Right lobe of liver (tissue), 6 donors: ENCODE measurements at regions not wholly inside any gene's neighbourhood (a gene's known extent, or its start where the extent isn't known, plus 50 kb on each side); places are given as distances from the start of the nearest gene placed in this dataset.

Source experiments
- ATAC-seq, 4 donors: fragments of 200-7000 bp; cut with Tn5 transposase; one replicate each; pipeline ENCODE4 v1.9.1; 2020; ENCODE audit warnings: mild to moderate bottlenecking in 4 of 4, moderate library complexity in 4 of 4
- DNase-seq, 3 donors: peaks; one replicate each; pipeline ENCODE4 v3.0.0-alpha.2; 2020
- H3K27ac ChIP-seq, 3 donors: fragments of 200-600 bp; one replicate each; pipeline ENCODE4 v1.8.0; 2022
- H3K27me3 ChIP-seq, 2 donors: fragments of 200-600 bp; one replicate each; pipeline ENCODE4 v1.8.0; 2022
- H3K36me3 ChIP-seq, 4 donors: fragments of 200-600 bp; sonication (generic) in 1 of 4; one replicate each; pipeline versions ENCODE4 v1.5.1 to v1.8.0; 2017 to 2022; ENCODE audit warnings: control low read depth in 1 of 4
- H3K4me1 ChIP-seq, 4 donors: fragments of 200-600 bp; sonication (generic) in 1 of 4; one replicate each; pipeline versions ENCODE4 v1.5.1 to v1.8.0; 2017 to 2022; ENCODE audit warnings: control low read depth in 1 of 4
- H3K4me3 ChIP-seq, 3 donors: fragments of 200-600 bp; one replicate each; pipeline ENCODE4 v1.8.0; 2022
- H3K9me3 ChIP-seq, 4 donors: fragments of 200-600 bp; sonication (generic) in 1 of 4; one replicate each; pipeline versions ENCODE4 v1.5.1 to v1.8.0; 2017 to 2022; ENCODE audit warnings: control low read depth in 1 of 4
- CTCF ChIP-seq, 4 donors: fragments of 200-600 bp in 3 of 4; fragments of 450-650 bp in 1 of 4; IDR thresholded peaks; one replicate each; pipeline versions ENCODE4 v1.5.1 to v1.8.0; 2016 to 2022; ENCODE audit warnings: antibody characterized with exemption in 4 of 4, mild to moderate bottlenecking in 2 of 4
- POLR2A ChIP-seq: fragments of 450-650 bp; IDR thresholded peaks from one replicate; pipeline ENCODE4 v1.6.1; 2017; ENCODE audit warnings: antibody characterized with exemption, mild to moderate bottlenecking
- WGBS: methylation state at CpG from one replicate; pipeline ENCODE4 v1.1.6; 2018; ENCODE audit warnings: low coverage, low lambda C conversion rate; ENCODE audit not compliant: insufficient coverage; ENCODE audit errors: missing lambda C conversion rate; 5-methylcytosine and 5-hydroxymethylcytosine counted together
- intact Hi-C, 2 donors: fragments of 100-400 bp; cut with DNase I; formaldehyde crosslinking; loops; one replicate each; pipeline versions ENCODE4 v1.11.2 to v1.14.1; 2022
- donor health status: DM: no; HTN: yes; CAD: no.
- donor health status: DM: no; HTN: no; CAD: no.
- donor health status: DM: no; HTN: no; CAD: no.
- donor health status: DM: no; HTN: yes; CAD: no.
- donor health status: DM: no; HTN: yes; CAD: no.

GRCh38 chr1:68704800-68705443, 208.0 kb upstream of the DEPDC1 start:
- TF ChIP-seq POLR2A (no peak), CTCF (IDR thresholded peaks at IDR 0.05) (no peak)
- Histone ChIP-seq H3K36me3 (no peaks in the 10 kb centered on the region), H3K27me3 (no peaks in the 10 kb centered on the region), H3K9me3 (no peaks in the 10 kb centered on the region), H3K27ac (no peak overlapping the region), H3K4me3 (no peak overlapping the region), H3K4me1 (no peaks in the 10 kb centered on the region)
- intact Hi-C loops = no loop called here
- DNase-seq (no peak), ATAC-seq (no peak)
- WGBS = 26% methylated on average over 2 of the region's 2 CpGs

DNA sequence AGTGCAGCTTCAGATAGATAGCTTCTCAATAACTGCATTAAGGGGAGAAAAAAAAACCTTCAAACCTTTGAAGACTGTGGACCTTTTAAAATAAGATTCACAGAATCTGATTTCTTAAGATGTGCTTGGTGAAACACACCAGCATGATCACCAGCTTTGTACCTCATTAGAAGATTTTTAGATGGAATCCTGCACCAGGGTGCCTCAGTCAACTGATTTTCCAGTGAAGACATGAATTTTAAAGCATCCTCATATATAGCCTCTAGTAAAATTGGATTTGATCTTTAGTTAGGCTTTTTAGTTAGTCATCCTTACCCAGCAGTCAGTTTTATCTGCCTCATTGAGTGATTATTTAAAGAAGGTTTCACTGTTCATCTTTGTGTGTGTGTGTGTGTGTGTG, 208.6 kb upstream of the DEPDC1 start:
- ATAC-seq (no peak), DNase-seq (no peak)
- intact Hi-C loops = no loop called here
- no peak overlapping the region for H3K27ac ChIP-seq
- no peak overlapping the region for H3K4me3 ChIP-seq
- TF ChIP-seq CTCF (IDR thresholded peaks at IDR 0.05) = no peak
- TF ChIP-seq POLR2A = no peak
- H3K36me3 ChIP-seq = no peaks in the 10 kb centered on the region
- H3K27me3 ChIP-seq = no peaks in the 10 kb centered on the region
- no peaks in the 10 kb centered on the region for H3K4me1 ChIP-seq
- H3K9me3 ChIP-seq = no peaks in the 10 kb centered on the region

GRCh38 chr1:68706639-68707317, 209.9 kb upstream of the DEPDC1 start:
- no peak for ATAC-seq
- H3K4me1 ChIP-seq = no peaks in the 10 kb centered on the region
- no peaks in the 10 kb centered on the region for H3K9me3 ChIP-seq
- no peak for TF ChIP-seq CTCF (IDR thresholded peaks at IDR 0.05)
- no peak for TF ChIP-seq POLR2A
- H3K27me3 ChIP-seq = no peaks in the 10 kb centered on the region
- H3K4me3 ChIP-seq = no peak overlapping the region
- 42% methylated on average over 4 of the region's 4 CpGs for WGBS
- no peaks in the 10 kb centered on the region for H3K36me3 ChIP-seq
- intact Hi-C loops = no loop called here
- no peak overlapping the region for H3K27ac ChIP-seq
- no peak for DNase-seq

DNA sequence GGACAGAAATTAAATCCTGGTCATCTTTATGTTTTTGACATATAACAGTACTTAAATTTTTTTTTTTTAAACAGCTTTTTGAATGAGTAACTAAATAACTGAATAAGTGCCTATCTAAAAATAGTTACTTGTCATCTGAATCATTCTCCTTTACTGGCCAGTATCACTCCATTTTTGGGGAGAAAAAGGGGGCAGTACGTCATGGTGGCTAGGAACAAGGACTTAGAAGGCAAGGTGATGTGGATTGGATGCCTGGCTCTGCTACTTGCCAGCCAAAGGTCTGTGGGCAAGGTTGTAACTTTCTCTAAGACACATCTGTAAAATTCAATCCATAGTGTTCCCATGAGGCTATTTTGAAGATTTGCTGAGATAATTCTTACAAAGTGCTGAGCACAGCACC, 220.4 kb upstream of the DEPDC1 start:
- no peaks in the 10 kb centered on the region for H3K36me3 ChIP-seq
- DNase-seq (no peak), ATAC-seq (no peak)
- H3K9me3 ChIP-seq = no peaks in the 10 kb centered on the region
- TF ChIP-seq POLR2A (no peak), CTCF (IDR thresholded peaks at IDR 0.05) (no peak)
- WGBS = 13% methylated on average over 1 of the region's 1 CpG
- H3K4me1 ChIP-seq = no peaks in the 10 kb centered on the region
- no peak overlapping the region for H3K4me3 ChIP-seq
- no peaks in the 10 kb centered on the region for H3K27me3 ChIP-seq
- no peak overlapping the region for H3K27ac ChIP-seq
- intact Hi-C loops = no loop called here
